GM21619 (cell line): ENCODE measurements at regions not wholly inside any gene's neighbourhood (a gene's known extent, or its start where the extent isn't known, plus 50 kb on each side); places are given as distances from the start of the nearest gene placed in this dataset.

Experiments
- ATAC-seq: cut with Tn5 transposase; IDR thresholded peaks from one replicate; pipeline ENCODE4 v1.9.1; 2021; ENCODE audit not compliant: unreplicated experiment

DNA sequence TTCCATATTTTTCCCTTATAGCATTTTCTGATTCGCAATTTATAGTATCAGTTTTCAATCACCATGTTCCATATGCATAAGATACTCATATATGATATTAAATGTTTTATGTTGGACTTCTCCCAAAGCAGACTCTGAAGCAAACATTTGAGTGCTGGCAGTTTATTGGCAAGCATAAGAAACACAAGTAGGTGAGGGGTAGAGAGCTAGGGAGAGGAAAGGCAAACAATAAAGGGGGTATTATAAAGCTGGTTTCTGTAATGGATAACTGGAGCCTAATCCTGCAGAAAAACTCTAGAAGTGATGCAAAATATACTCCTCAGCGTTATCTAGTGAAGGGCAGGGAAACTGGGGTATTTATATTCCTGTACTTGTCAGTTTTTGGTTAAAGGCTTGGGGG is 491.5 kb upstream of the TGFBR2 start:
- no peak for ATAC-seq

DNA sequence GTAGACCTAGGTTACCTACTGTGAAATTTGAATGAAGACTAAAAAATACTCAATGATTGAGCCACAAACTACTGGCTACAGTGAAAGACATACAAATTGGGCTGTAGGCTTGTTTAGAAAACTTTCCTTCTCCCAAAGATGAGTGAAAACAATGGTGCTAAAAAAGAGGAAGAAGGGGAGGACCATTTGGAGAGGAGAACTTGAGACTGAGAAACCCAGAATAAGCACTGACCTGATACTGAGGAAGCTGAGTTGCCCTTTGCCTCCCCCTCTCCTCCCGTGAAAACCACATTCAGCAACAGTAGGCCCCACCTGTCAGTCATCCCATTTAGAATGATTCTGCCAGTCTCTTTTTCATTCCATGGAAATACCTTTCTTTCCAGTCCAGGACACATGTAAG is 484.0 kb upstream of the TGFBR2 start:
- no peak for ATAC-seq

DNA sequence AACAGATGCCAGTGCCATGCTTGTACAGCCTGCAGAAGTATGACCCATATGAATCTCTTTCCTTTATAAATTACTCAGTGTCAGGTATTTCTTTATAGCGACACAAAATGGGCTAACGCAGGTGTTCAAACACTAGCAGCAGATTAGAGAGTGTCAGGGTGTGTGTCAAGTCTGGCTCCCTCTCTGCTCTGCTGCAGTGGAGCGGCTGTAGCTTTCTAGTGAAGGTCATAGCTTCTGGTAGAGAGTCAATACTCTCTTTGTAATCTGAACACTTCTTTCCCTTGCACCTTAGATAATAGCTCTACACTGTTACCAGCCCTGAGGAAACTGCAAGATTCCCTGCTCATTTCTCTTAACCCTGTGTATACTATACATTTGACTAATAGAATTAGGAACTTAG is 483.2 kb upstream of the TGFBR2 start:
- no peak for ATAC-seq

DNA sequence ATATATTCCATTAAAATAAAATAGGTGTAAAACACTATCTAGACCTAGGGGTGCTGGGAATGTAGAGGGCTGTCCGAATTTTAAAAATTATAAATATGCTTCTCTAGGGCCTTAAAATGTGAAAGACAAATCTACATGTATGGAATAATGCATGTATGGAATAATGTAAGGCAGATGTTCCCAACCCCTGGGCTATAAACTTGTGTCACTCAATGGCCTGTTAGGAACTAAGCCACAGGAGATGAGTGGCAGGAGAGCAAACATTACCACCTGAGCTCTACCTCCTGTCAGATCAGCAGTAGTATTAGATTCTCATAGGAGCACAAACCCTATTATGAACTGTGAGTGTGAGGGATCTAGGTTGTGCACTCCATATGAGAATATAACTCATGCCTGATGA is 482.6 kb upstream of the TGFBR2 start:
- ATAC-seq = no peak

DNA sequence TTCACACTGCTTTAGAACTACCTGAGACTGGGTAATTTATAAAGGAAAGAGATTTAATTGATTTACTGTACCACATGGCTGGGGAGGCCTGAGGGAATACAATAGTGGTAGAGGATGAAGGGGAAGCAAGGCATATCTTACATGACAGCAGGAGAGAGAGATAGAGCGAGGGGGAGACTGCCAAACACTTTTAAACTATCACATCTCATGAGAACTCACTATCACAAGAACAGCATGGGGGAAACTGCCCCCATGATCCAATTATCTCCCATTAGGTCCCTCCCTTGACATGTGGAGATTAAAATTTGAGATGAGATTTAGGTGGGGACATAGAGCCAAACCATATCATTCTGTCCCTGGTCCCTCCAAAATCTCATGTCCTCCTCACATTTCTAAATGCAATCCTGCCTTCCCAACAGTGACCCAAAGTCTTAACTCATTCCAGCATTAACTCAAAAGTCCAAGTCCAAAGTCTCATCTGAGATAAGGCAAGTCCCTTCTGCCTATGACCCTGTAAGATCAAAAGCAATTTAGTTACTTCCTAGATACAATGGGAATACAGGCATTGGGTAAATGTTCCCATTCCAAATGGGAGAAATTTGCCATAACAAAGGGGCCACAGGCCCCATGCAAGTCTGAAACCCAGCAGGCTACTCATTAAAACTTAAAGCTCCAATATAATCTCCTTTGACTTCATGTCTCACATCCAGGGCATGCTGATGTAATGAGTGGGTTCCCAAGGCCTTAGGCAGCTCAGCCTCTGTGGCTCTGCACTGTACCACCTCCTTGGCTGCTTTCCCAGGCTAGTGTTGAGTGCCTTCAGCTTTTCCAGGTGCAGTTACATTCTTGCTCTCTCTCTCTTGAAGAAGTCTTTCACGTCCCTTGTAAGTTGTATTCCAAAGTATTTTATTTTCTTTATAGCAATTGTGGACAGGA is 481.7 kb upstream of the TGFBR2 start:
- no peak for ATAC-seq

DNA sequence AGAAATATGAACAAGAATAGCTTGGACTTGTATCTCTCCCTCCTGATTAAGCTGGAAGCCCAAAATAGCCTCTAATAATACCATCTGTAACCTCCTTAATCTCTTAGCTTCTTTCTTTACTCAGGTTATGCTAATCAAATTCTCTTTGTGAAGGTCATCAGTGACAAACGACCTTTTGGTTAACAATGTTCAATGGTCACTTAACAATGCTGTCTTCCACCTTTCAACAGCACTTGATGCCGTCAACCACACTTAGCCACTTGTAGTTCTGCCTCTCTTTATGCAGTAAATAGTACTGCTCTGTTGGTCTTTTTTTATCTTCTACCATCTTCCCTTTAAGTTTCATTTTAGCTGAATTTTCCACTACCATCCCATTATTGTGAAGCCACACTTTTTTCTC is 476.6 kb upstream of the TGFBR2 start:
- ATAC-seq = no peak

DNA sequence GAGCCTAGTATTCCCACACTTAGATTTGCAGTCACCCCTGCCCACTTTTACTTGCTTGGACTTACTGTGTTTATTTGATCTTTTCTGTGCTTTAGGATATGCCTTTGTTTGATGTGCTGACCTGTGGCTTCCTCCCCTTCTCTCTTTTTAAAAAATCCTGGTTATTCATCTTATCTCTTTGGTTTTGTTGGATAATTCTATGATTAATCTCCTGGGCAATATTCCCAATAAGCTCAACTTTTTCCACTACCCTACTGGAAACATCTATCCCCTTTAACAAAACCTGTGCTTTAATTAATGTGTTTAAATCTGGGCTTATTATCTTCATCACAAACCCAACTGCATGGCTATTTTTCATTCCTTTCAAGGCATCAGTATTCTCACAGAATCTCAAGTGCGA is 476.0 kb upstream of the TGFBR2 start:
- ATAC-seq = no peak

DNA sequence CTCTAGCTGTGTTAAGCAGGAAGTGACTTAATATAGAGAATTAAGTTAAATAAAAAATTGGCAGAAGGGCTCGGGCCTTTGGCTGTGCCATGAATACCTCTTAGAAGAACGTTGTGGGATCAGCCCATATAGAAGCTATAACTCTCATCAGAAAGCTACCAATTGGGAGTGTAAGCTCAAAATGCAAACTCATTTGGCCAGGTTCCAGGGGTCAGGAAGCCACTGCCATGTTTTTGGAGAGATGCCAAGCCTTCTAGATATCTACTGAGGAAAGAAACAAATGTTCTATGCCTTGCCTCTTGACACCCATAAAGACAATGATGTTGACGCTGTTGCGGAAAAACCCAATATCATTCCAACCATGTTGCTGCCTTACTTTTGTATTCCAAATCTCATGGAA is 475.2 kb upstream of the TGFBR2 start:
- no peak for ATAC-seq

DNA sequence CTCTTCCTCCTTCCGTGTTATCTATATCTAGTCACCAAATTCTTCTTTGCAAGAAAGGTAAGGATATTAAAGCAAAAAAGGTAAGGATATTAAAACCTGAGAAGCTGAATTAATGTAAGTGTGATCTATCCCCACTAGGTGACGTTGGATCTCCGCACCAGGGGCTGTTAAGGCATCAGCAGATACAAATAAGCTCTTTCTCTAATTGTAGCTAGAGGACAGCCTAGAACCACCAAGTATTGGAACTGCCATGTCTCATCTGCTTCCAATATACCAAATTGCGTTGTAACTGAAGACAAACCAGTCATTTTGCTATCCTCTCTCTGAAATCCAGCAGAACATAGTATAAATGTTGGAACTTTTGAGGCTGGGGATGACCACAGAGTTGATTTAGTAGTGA is 471.2 kb upstream of the TGFBR2 start:
- ATAC-seq = no peak

DNA sequence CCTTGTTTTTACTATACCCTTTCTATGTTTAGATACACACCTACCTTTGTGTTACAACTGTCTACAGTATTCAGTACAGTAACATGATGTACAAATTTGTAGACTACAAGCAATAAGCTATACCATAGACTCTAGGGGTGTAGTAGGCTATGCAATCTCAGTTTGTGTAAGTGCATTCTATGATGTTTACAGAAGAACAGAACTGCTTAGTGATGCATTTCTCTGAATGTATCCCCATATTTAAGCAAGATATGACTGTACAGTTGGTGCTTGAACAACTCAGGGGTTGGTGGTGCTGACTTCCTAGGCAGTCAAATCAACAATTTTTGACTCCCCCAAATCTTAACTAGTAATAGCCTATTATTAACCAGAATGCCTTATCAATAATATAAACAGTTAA is 467.1 kb upstream of the TGFBR2 start:
- no peak for ATAC-seq

DNA sequence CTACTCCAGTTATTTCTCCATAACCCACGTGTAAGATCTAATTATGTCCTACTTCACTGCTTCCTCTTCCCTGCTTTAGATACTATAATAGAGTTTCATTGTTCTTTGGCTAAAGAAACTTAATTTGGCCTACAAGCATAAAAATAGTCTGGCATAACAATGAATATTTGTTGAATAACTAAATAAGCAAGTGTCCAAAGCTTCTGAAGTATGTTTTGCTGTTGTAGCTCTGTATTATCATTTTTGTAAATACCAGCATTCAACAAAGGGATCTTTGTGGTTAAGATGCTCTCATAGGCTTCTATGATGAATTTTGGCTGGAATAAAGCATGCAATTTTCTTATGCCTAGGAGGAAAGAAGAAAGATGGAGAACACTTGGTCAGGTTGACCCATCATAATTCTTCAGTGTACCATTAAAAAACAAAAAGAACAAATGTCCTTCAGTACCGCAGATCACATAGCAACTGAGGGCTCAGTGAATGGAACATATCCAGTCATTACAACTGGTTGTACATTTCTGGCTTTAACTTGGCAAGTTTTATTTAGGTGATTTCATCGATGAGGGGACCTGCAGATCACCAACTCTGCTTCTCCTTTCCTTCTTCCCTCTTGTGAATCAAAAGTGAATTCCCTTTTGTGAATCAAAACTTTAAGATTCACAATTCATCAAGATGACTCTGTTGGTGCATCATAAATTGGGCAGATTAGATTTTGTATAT is 465.9 kb upstream of the TGFBR2 start:
- ATAC-seq = no peak

DNA sequence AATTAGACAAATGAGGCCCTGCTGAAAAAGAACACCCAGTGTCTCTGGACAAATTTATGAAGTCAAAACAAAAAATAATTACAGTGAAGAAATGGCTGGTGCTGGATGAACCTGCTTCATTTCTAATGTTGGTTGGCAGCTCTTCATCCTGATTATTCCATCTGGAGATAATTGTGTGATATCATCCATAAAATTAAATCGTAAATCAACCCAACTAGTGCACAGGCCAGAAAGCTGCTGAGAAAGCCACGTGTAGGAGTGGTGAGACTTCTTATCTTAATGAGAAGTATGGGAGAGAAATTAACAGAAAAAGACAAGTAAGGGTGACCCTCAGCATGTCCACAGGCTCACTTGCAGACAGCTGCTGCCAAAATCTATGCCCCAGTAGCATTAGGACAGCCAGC is 465.2 kb upstream of the TGFBR2 start:
- ATAC-seq = no peak

DNA sequence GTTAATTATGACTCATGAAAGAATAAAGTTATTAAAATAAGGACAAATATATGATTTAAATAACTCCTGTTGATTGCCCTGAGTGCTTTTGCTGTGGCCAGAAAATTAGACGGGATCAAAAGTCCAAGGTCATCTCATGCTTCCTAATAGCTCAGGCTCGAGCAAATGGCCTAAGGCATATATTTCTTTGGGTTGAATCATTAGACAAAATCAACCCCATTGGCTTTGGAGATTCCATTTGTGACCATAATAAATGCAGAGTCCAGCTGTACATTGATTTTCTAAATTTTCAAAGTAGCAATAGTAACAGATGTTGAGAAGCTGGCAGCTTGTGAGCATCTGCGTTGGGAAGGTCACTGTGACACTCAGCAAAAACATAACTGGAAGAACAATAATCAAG is 464.5 kb upstream of the TGFBR2 start:
- no peak for ATAC-seq

DNA sequence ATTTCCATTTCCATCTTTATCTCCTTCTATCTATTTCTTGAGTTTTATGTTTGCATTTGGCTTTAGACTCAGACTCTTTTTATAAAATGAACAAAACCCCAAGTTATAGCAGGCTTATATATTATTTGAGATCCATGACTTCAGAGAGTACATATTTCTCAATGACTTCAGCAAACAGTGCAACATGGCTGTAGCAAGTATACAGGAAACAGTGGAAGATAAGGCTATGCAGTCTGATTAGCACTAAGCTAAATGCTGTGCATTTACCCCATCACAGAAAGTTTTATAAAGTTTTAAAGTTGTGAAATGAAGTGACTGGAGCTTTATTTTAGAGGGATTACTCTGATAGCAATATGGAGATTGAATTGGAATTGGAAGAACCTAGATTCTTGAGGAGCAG is 463.5 kb upstream of the TGFBR2 start:
- no peak for ATAC-seq

DNA sequence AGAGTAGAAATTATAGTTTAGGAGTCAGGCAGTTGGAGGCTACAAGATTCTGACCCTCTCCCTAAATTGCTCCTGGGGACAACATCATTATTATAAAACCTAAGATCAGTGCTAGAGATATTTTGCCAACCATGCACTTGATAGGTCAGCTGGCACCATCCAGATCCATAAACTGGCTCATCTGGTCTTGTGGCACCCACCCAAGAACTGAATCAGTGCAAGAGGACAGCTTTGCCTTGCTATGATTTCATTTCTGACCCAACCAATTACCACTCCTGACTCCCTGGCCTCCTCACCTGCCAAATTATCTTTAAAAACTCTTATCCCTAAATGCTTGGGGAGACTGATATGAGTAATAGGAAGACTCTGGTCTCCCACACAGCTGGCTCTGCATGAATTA is 461.1 kb upstream of the TGFBR2 start:
- no peak for ATAC-seq

DNA sequence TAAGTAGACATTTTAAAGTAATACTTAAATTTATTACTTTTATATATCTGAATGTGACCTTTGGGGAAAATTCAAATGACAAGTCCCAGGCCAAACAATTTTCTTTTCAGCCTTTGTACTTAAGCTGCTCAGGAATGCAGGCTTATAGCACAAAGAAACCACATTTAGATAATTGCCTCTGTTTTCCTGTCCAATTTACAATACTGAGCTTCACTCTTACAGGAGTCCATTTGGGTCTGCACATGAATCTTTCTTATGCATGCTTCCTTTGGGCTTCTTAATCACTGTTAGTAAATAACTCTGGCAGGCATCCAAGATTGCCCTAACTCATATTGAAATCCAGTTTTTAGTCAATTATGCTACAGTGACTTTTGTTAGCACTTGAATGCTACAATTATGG is 459.4 kb upstream of the TGFBR2 start:
- ATAC-seq = no peak

DNA sequence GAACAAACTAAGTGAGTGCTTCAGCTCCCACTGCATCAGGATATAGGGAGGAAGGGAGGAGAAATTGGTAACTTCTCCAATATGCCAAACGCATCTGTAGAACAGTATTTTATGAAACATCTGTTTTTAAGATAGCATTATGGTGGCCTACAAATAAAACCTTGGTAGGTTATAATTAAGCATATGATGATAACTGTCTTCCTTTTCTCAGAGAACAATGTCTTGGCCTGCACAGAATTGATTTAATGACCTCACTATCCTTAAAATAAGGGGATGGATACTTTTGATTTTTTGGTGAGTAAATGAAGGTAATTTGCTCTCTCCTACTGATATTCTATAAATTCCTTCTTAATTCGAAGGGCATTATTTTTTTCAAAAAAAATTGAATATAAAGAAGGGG is 451.5 kb upstream of the TGFBR2 start:
- no peak for ATAC-seq

DNA sequence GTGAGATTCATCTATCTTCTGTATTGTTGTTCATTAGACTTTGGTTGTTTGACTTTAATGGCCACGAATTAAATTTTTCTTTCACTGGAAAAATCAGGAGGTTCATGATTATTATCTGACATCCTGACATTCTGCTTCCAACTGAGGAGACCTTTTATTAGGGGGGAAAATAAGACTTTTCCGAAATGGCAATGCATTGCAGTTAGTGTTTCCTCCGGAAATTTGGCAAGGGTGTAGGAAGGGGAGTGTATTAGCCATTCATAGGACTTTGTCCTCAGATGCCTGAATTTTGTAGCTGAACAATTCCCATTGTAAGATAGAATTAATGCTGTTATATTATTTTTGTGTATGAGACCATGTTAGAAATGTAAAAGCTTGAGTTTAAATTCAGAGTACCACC is 450.6 kb upstream of the TGFBR2 start:
- no peak for ATAC-seq

DNA sequence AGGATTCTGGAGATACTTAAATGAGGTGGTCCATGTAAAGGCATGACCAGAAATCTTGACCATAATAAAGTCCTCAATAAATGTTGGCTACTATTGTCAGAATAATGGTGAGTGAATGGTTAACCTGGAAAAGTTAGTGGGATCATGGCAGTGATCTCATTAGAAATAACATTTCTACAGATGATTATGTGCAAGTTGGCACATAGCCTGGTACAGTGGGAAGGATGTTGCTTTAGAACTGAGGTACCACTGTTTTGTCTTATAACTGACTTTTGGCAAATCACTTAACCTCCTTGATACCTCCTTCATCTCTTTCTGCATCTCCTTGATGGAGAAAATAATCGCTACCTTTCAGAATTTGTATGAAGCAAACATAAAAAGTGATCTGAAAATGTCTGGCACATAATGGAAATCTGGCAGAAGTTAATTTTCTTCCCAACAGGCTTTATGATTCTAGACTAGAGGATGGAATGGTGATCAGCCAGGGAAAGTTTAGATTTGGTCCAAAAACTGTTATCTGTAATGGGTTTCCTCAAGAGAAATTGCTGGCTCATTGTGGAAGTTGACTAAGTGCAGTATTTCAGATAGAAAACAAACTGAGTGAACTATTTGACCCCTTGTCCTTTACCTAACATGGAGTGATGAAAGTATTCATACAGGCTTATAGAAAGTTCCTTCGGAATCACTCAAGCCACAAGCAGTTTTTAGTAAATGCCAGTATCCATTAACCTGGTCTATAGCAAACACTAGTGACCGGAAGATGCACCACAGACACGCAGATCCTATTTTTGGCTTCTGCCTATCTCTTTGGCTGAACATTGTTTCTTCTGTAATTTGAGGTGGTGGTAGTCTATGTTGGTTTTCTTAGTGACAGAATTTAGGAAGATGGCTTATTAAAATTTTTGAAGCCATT is 449.6 kb upstream of the TGFBR2 start:
- ATAC-seq = no peak

DNA sequence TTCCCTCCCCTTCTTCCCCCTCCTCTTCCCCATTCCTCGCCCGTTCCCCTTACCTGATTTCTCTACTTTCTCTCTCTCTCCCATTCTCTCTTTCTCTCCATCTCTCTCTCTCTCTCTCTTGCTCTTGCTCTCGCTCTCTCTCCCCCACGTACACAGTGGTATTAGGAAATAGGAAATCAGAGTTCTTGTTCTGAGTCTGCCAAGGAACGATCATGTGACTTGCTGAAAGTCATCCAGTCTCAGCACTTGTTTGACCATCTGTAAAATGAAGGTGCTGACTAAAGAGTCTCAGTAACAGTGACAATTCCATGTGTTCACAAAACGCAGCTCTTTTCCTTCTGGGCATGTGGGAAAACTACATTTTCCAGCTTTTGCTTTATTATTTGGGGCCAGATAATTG is 445.0 kb upstream of the TGFBR2 start:
- ATAC-seq = no peak

DNA sequence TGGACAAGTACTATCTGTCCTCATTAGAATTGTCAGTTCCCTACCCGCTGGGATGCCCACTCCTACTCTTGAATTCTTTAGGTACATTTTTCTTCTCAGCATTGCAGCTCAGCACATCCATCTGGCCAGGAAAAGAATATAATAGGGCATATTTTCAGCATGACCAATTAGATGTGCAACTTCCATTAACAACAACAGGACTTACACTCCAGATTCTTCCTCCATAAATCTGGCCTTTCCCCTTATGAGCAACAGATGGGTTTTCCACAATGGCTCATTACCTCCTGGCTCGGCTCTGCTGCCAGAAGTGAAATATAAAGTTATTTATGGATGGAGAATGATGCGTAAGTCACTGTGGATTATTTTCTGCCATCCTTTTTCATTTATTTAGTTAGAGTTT is 443.8 kb upstream of the TGFBR2 start:
- ATAC-seq = no peak
